Epithelial cell of esophagus (primary cell): ENCODE measurements at regions not wholly inside any gene's neighbourhood (a gene's known extent, or its start where the extent isn't known, plus 50 kb on each side); places are given as distances from the start of the nearest gene placed in this dataset.
"Not testable (repeated sequence)": the region's sequence is repeated elsewhere in the genome, so short reads cannot be mapped to it uniquely, and the experiment has no call there.

Source experiments
- DNase-seq: peaks from one replicate; pipeline ENCODE4 v3.0.0; 2010; ENCODE audit warnings: low read depth
- H3K4me3 ChIP-seq: 2 replicates; pipeline ENCODE4 v1.5.1; 2011; ENCODE audit warnings: mild to moderate bottlenecking, low read length, control low read depth
- CTCF ChIP-seq: IDR thresholded peaks from 2 replicates; pipeline ENCODE4 v1.5.1; 2011; ENCODE audit warnings: low read depth, mild to moderate bottlenecking, low read length, control low read depth, inconsistent platforms; ENCODE audit not compliant: insufficient read depth; ENCODE audit errors: missing control alignments

- no peak for TF ChIP-seq CTCF
- no peak for DNase-seq
- H3K4me3 ChIP-seq = no peak overlapping the region
Observed at GRCh38 chr12:73841963-73842362, 695.7 kb upstream of the ATXN7L3B start.

DNA sequence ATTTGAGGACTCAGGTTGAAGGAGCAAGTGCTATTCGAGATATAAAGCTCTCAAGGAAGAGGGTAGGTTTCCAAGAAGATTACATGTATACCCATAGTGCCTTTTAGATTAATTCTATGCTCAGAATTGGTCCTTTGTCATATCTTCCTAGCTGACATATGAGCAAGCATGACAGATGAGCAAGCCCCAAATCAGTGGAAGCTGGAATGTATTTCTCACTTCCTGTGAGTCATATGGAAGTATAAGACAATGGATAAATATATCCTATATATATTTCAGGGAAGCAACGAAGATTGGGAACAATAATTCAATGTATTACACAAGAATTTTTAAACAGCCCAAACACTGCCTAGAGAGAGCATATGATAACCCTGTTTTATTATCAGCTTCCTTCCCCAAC lies 674.1 kb upstream of the ATXN7L3B start:
- peak; percentile 82 for DNase-seq
- H3K4me3 ChIP-seq = no peak overlapping the region
- TF ChIP-seq CTCF = no peak

DNA sequence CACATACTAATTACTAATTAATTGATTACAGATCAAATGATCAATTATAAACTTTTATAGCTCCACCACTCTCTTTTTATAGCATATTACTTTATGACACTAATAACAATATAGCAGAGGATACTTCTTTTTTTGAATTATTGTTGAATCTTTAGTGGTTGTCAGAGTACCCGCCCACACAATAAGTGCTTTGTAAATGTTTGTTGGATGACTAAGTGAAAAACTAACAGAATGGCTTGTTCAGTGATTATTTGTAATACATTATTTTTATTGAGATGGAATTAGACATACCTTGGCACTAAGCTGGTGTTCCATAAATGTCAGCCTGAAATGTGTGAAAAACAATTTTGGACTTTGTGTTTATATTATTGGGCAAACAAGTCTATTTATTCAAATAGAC lies 670.5 kb upstream of the ATXN7L3B start:
- H3K4me3 ChIP-seq = no peak overlapping the region
- TF ChIP-seq CTCF = no peak
- DNase-seq = peak; percentile 23

DNA sequence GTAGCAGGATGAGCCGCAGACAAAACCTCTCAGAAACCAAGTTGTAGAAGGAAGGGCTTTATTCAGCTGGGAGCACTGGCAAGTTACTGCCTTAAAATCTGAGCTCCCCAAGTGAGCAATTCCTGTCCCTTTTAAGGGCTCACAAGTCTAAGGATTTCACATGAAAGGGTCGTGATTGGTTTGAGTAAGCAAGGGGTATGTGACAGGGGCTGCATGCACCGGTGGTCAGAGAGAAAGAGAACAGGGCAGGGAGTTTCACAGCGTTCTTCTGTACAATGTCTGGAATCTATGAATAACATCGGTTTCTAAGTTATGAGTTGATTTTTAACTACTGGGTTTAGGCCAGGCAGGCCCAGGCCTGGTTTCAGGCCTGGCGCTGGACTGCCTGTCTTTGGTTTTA lies 660.3 kb upstream of the ATXN7L3B start:
- DNase-seq, H3K4me3 ChIP-seq: not testable (repeated sequence)

- no peak overlapping the region for H3K4me3 ChIP-seq
- peak; percentile 53 for DNase-seq
- no peak for TF ChIP-seq CTCF
Observed at GRCh38 chr12:73892201-73892600, 645.4 kb upstream of the ATXN7L3B start.

DNA sequence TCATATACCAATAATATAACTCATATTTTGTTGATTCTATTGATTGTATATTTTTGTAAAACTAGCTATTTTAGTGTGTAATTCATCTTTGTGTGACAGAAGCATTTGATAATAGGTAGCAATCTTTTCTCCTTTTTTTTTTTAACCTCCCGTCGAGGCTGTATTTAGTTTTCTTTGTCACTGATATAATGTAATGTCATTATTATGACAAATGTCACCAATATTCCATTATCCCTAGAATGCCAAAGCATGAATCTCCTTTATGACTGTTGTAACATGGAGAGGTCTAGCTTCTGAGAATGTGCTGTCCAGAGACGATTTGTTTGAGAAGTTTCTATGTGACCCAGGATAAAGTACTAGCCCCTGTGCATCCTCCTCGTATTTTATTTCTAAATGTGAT lies 639.0 kb upstream of the ATXN7L3B start:
- no peak for TF ChIP-seq CTCF
- no peak overlapping the region for H3K4me3 ChIP-seq
- DNase-seq = no peak

GRCh38 chr12:73902260-73902659 lies 635.4 kb upstream of the ATXN7L3B start:
- peak; percentile 27 for DNase-seq
- no peak overlapping the region for H3K4me3 ChIP-seq
- no peak for TF ChIP-seq CTCF

GRCh38 chr12:73906757-73907156 lies 630.9 kb upstream of the ATXN7L3B start:
- H3K4me3 ChIP-seq = no peak overlapping the region
- TF ChIP-seq CTCF = no peak
- no peak for DNase-seq
